ENCODE measurements at regions not wholly inside any gene's neighbourhood (a gene's known extent, or its start where the extent isn't known, plus 50 kb on each side); places are given as distances from the start of the nearest gene placed in this dataset.

- no peaks in the 10 kb centered on the region for H3K36me3 Mint-ChIP-seq (ENCODE audit: insufficient read depth, unreplicated experiment)
- H3K27me3 Mint-ChIP-seq (ENCODE audit: insufficient read depth, unreplicated experiment) = no peaks in the 10 kb centered on the region
- peak; percentile 82 for DNase-seq (ENCODE audit: unreplicated experiment)
- ChIA-PET POLR2A (no interaction called here), CTCF (interaction anchor here (1.0 kb wide), 1 partner anchor 655 kb away, joined by 5 read pairs; no protein-coding TSS in a partner anchor)
- H3K4me3 Mint-ChIP-seq (ENCODE audit: unreplicated experiment) = no peak overlapping the region
- intact Hi-C loops (cut with micrococcal nuclease) = no loop called here
- H3K27ac Mint-ChIP-seq (ENCODE audit: low read depth, unreplicated experiment) = no peak overlapping the region
- no TSS peak for BruUV-seq (replicated peaks)
- no peak for TF ChIP-seq CTCF (IDR thresholded peaks at IDR 0.05; ENCODE audit: unreplicated experiment)
- peaks cover 28% of the 10 kb centered on the region for H3K4me1 Mint-ChIP-seq (ENCODE audit: insufficient read depth, unreplicated experiment)
- H3K9me3 Mint-ChIP-seq (ENCODE audit: unreplicated experiment) = no peaks in the 10 kb centered on the region
Measured at GRCh38 chr9:81032030-81032572, 657.2 kb downstream of the TLE1 start.

GRCh38 chr9:81031422-81032029 is 657.8 kb downstream of the TLE1 start:
- Mint-ChIP-seq H3K36me3 (ENCODE audit: insufficient read depth, unreplicated experiment) (no peaks in the 10 kb centered on the region), H3K4me1 (ENCODE audit: insufficient read depth, unreplicated experiment) (peaks cover 28% of the 10 kb centered on the region), H3K27me3 (ENCODE audit: insufficient read depth, unreplicated experiment) (no peaks in the 10 kb centered on the region), H3K9me3 (ENCODE audit: unreplicated experiment) (no peaks in the 10 kb centered on the region), H3K27ac (ENCODE audit: low read depth, unreplicated experiment) (no peak overlapping the region), H3K4me3 (ENCODE audit: unreplicated experiment) (no peak overlapping the region)
- peak; percentile 46 for DNase-seq (ENCODE audit: unreplicated experiment)
- POLR2A ChIA-PET = interaction anchor here (0.6 to 0.8 kb wide), 2 partner anchors 10 to 138 kb away, joined by 3 read pairs; no protein-coding TSS in a partner anchor
- intact Hi-C loops (cut with micrococcal nuclease) = no loop called here
- CTCF ChIA-PET = no interaction called here
- BruUV-seq (replicated peaks) = no TSS peak
- TF ChIP-seq CTCF (IDR thresholded peaks at IDR 0.05; ENCODE audit: unreplicated experiment) = no peak

GRCh38 chr9:81030027-81030426 is 659.3 kb downstream of the TLE1 start:
- intact Hi-C loops (cut with micrococcal nuclease) = no loop called here
- no peak overlapping the region for H3K27ac Mint-ChIP-seq (ENCODE audit: low read depth, unreplicated experiment)
- ChIA-PET CTCF (no interaction called here), POLR2A (no interaction called here)
- no peaks in the 10 kb centered on the region for H3K9me3 Mint-ChIP-seq (ENCODE audit: unreplicated experiment)
- no peak for DNase-seq (ENCODE audit: unreplicated experiment)
- no TSS peak for BruUV-seq (replicated peaks)
- no peak for TF ChIP-seq CTCF (IDR thresholded peaks at IDR 0.05; ENCODE audit: unreplicated experiment)
- H3K27me3 Mint-ChIP-seq (ENCODE audit: insufficient read depth, unreplicated experiment) = no peaks in the 10 kb centered on the region
- peaks cover 26% of the 10 kb centered on the region for H3K4me1 Mint-ChIP-seq (ENCODE audit: insufficient read depth, unreplicated experiment)
- H3K36me3 Mint-ChIP-seq (ENCODE audit: insufficient read depth, unreplicated experiment) = no peaks in the 10 kb centered on the region
- H3K4me3 Mint-ChIP-seq (ENCODE audit: unreplicated experiment) = no peak overlapping the region

DNA sequence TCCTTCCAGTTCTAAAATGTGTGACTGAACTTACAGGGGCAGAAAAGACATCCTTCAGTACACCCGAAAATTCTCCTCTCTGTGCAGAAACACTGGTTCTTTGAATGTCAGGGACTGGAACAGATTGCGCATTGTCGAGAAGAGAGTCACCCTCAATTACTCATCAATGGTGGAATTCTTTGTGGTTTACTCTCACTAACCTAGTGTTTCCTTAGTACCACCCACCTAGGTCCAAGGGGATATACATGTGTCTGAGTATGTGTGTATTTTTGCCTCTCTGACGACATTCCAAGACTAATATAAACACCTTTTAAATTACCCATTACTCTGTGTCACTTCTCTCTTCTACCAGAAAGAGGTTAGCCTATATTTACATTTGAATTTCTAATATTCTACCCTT is 660.8 kb downstream of the TLE1 start:
- BruUV-seq (replicated peaks) = no TSS peak
- intact Hi-C loops (cut with micrococcal nuclease) = no loop called here
- CTCF ChIA-PET = no interaction called here

More for the DNA sequence above, 660.8 kb downstream of the TLE1 start:
- no peak overlapping the region for H3K4me3 Mint-ChIP-seq (ENCODE audit: unreplicated experiment)
- no peaks in the 10 kb centered on the region for H3K9me3 Mint-ChIP-seq (ENCODE audit: unreplicated experiment)
- POLR2A ChIA-PET = no interaction called here
- H3K27ac Mint-ChIP-seq (ENCODE audit: low read depth, unreplicated experiment) = no peak overlapping the region
- no peak for TF ChIP-seq CTCF (IDR thresholded peaks at IDR 0.05; ENCODE audit: unreplicated experiment)
- H3K27me3 Mint-ChIP-seq (ENCODE audit: insufficient read depth, unreplicated experiment) = no peaks in the 10 kb centered on the region
- peak; percentile 92 for DNase-seq (ENCODE audit: unreplicated experiment)
- H3K36me3 Mint-ChIP-seq (ENCODE audit: insufficient read depth, unreplicated experiment) = no peaks in the 10 kb centered on the region
- H3K4me1 Mint-ChIP-seq (ENCODE audit: insufficient read depth, unreplicated experiment) = peaks cover 21% of the 10 kb centered on the region

All from MCF 10A (cell line).